HG02970 (cell line): ENCODE measurements at regions not wholly inside any gene's neighbourhood (a gene's known extent, or its start where the extent isn't known, plus 50 kb on each side); places are given as distances from the start of the nearest gene placed in this dataset.
"Not testable (repeated sequence)": the region's sequence is repeated elsewhere in the genome, so short reads cannot be mapped to it uniquely, and the experiment has no call there.

Experiments
- ATAC-seq: cut with Tn5 transposase; IDR thresholded peaks from one replicate; pipeline ENCODE4 v1.9.1; 2021; ENCODE audit warnings: mild to moderate bottlenecking, moderate library complexity, moderate number of reproducible peaks; ENCODE audit not compliant: unreplicated experiment, low FRiP score

DNA sequence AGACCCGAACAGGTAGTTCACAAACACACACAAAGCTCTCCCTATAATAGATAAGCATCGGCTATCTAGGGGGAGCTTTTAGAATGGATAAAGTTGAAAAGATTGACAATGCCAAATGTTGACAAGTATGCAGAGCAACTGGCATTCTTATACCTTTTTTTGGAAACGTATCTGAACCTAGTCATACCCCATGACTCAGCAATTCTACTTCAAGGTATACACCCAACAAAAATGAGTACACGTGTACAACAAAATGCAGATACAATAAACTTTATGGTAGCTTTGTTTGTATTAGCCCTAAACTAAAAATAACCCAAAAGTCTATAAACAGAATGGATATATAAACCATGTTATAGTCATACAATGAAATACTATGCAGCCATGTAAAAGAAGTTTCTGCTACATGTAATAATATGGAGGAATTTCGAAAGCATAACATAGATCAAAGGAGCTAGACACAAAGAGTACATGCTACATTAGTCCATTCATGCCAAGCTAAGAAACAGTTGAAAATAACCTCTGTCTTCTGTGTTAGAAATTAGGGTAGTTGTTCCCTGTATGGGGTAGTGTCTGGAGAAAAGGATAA lies 718.5 kb upstream of the ZNF608 start:
- ATAC-seq, result no peak

DNA sequence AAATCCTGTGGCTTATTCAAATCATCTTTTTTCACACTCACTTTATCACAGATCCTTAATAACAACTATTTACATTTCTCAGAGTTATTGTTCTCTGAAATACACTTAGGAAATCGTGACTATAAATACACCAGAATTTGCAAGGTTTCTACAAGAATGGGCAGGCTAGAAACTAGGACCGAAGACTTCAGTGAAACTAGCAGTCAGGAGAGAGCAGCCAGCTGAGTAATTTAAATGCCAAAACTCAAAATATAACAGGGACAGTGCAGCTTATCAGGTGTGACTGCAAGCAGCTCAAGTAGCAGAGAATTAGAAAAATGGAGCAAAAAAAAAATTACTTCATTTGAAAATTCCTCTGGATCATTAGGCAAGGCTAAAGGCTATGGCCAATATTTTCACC lies 719.3 kb upstream of the ZNF608 start:
- ATAC-seq, result no peak

DNA sequence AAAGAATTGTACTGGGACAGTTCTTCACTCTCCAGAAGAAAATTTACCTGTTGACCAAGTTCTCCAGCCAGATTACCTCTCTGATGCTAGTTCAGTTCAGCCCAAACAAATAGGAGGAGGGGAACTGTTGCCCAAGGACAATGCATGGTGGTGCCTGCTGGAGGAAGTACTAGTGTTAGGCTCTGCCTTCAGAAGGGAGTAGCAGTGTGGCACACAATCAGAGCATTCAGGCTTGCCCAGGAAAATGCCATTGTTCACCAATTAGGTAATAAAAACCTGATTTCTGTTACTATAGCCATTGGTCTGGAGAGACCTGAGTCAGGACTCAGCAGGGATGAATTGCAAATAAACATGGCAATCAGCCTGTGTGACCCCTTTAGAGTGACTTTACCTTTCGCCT lies 720.8 kb upstream of the ZNF608 start:
- ATAC-seq, result no peak

DNA sequence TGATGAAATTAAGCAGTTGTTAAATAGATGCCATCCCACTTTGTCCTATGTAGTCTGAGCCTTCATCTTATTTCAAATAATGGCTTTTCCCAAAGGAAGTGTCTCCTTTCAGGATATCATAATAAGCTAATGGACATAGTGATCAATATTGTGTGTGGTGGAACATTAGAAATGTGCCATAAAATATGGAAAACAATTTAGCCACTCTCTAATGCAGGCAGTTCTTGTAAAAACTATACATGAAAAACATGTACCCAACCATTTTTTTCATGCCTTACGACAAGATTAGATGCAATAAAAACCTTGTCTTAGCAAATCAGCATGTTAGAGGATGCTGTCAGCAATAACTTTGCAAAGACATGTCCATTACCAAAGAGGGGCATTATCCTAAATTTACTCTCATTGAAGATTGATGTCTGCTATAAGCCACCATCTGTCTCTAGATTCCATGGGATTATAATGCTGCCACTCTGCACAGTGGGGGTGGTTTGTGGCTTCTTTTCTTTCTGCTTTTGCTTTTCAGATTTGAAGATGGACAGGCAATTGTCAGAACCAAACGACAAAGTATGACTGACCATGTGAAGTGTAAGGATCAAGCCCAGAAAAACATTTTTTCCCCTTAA lies 724.0 kb upstream of the ZNF608 start:
- ATAC-seq, result no peak

DNA sequence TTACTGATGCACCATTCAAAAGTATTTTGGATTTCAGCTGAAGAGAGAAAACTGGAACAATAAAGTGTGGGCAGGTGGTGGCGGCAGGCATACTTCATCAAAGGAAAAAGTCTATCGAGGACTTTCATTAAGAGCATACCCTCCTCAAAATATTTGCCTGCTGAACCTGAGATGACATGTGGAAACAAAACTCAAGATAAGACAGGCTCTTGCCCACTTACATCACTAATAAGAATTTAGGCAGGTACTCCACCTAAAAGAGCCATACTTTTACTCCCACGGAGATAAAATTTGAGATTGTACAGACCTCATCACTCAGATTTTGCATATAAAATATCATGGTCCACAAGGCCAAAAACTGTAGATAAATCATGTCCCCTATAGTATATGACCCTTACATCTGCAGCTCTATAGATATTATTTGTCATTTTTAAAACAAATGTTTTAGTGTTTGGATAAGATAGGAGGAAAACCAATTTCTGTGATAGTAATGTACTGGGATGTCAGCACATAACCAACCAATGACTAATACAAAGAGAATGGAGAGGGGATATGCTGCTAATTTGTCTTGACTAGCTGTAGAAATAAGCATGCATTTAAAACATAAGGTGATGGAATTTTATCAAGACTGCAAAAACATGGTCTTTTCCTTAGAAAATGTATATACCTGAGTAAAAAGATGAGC lies 730.6 kb upstream of the ZNF608 start:
- ATAC-seq, result no peak

DNA sequence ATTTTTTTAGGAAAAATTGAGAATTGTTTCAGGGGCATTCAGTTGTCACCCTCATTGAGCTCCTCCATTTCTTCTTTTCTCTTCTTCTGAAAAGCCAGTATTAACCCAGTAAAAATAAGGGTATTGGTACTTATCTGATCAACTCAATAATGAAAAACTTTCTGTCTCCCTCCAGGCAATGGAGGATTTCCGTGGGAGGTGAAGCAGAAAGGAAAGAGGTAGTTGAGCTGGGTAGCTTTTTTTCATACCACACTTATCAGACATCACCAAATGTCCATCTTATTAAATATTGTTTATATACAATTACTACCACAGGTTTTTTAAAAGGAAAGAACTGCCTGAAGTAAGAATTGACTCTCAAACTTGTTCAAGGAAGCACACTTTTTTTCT lies 731.1 kb upstream of the ZNF608 start:
- ATAC-seq, result no peak

DNA sequence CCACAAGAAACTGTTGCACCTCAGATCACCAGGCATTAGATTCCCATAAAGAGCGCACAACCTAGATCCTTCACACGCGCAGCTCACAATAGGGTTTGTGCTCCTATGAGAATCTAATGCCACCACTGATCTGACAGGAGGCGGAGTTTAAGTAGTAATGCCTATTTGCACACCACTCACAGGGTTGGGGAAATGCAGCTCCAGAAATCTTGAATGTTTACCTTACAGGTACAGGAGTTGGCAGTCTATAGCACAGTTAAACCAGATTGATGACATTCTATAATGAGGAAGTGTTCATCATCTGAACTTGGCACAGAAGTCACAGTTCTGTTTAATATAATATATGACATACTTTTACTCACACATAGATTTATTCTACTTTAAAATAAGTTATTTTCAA lies 732.2 kb upstream of the ZNF608 start:
- ATAC-seq, result no peak

DNA sequence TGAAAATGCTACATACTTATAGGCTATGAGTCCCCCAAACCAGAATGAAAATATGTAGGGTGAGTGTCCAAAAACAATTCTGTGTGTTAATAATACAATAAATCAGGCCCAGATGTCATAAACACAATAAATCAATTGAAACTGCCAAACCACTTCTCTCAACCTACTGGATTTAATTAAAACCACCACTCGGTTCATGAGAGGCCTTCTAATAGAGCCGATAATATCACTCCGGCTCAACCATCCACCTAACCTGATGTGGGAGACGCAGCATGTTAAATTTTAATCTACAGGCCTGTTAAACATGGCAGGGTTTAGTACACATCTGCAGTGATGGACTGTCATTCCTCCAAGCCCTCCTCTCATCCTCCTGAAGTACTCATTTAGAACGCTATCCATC lies 734.5 kb upstream of the ZNF608 start:
- ATAC-seq, result no peak

DNA sequence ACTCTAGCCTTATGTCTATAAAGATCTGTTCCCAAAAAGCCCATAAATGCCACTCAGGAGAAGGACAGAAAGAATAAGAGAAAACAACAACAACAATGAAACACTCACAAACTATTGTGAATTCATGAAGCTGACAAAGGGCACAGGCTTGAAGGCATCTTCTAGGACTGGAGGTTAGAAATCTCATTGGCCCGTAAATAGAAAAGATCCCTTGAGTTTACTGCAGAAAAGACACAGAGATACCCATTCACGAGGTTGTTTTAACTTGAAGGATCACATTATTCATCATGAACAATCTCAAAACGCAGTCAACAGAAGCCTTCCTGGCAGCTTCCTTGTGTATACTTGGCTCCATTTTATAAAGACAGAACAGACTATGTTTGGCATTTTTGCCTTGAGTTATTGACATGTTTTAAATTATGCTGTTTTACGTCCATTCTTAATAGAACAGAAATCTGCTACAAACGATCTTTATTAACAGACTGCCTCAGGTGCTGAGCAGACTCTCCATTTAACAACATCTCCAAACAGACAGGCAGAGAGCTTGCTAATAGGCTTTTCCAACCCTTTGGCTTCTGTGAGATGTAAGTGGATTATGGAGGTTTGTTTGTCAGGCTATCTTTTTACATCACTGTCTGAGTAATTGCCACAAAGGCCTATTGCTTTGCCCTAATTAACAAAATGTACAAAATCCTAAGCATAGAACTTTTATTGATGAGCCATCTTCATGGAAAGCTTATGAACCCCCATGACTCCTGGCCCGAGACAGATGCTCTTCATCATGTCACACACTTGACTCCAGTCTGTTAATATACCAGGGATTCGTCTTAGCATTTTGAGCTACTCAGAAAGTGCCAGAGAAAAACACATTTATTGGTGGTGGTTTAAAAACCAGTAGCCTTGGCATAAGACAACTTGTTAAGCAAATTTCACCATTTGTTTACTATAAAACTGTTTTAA lies 735.3 kb upstream of the ZNF608 start:
- no peak for ATAC-seq

DNA sequence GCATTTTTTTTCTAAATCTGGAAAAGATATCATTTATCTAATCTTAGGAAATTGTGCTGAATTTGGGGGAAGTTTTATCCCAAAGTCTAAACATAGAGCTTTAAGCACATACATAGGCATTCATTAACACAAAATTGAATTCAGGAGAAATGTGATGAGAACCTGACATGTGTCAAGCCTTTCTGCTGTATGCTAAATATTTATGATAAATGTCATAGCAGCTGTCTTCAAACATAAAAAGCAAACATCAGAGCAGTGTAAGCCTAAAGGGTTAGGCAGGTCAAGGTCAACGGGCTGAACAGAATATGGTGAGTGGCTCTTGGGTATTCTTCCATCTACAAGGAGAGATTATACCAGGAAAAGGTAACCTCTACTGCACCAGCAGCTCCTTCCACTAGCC lies 737.2 kb upstream of the ZNF608 start:
- ATAC-seq, result no peak

DNA sequence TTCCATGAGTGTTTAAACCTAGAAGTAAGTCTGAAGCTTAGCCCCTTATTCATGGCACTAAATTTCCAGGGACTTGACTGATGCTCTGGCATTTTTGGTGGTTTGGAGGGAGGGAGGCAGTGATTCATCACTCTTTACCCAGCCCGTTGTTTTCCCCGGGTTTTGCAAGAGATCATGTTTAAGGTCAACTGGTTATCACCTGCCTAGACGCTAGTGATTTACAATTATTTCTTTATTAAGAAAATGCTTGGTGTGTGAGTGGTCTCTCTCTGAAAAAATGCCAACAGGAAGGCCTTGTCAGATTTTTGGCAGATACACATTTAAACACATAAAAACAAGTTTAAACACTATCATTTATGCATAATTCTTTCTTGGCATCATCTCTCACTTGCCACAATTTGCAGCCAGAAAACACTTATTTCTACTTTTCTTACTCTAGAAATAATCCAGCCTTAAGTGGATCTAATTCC lies 737.9 kb upstream of the ZNF608 start:
- no peak for ATAC-seq

DNA sequence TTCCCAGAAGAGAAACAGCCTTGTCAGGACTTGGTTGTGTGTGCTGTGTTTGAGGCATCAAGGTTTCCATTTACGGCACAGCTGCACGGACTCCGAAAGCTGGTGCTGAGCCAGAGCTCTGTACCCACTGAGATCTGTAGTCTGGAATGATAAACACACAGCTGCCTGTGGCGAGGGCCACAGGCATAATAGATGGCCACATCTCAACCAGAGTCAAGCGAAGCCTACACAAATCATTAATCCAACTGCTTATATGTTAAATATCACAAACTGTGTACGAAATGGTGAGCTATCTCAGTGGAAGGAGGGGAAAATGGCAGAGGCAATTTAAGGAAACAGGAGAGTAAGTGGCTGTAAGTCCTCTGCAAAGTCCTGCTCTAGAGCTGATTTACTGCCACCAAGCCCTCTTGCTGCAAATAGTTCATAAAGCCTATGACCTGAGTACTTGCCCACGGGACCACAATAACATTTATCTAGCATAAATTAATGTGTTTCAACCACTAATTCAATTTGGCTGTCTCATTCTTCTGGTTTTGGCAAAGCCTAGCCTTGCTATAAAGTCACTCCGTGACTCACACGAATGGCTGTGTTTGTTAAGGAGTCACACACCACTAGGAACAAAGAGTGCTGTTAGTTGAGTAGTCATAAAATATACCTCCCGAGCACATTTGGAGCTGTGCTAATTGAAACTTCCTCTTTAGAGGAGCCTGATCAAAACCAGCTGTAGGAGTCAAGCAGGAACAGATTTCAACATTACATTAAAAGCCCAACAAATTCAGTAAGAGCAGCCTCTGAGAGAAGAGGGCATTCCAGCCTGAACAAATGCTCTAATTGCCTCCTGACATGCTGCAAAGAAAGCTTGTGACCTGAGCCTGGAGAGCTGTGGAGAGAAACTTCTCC lies 738.6 kb upstream of the ZNF608 start:
- no peak for ATAC-seq

DNA sequence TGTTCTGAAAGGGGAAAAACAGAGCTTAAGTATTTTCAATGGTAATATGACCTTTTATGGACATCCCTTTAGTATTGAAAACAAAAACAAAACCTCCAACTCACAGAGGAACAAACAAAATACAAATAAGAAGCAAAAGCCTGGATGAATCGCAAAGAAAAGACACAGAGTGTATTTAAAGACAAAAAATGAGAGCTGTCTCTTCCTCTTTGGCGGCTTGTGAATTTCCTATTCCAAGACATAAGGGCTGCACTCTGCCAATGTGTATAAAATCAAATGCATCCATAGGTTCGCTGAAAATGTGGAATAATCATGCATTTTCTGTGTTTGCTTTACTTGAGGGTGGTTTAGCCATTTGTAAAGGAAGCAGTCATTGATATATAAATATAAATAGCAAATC lies 739.3 kb upstream of the ZNF608 start:
- ATAC-seq, result no peak

DNA sequence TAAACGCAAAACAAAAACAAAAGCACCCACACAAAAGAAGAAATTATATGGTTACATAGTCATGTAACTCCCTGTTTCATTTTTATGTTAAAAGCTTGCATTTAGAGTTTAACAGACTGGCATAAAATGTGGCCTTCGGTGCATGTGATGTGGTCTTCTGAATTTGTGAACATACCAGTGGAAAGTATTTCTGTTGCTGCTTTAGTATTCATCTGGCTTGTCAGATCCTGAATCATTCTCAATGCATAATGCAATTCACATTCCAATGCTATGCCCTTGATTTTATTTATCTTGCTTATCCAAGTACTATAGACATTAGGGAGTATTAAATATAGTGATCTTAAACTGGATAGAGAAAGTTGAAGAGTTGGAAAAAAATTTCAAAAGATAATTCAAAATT lies 740.2 kb upstream of the ZNF608 start:
- ATAC-seq, result no peak

DNA sequence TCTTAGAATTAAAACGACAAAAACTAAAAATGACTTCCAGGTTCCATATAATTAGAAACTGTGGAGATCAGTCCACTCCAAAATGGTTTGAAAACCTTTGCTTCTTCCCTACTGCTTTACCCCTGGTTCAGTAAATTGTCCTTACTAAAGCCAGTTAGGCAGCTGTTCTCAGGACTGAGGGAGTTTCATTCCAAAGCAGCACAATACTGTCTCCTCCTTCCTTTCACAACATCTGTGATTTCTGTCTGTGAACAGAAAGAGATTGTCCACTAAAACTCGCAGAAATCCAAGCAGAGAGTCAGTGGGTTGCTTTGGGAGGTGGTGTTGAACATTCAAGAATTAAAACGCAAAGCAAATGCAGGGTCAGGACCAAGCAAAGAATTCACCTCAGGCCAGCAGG lies 740.8 kb upstream of the ZNF608 start:
- no peak for ATAC-seq

DNA sequence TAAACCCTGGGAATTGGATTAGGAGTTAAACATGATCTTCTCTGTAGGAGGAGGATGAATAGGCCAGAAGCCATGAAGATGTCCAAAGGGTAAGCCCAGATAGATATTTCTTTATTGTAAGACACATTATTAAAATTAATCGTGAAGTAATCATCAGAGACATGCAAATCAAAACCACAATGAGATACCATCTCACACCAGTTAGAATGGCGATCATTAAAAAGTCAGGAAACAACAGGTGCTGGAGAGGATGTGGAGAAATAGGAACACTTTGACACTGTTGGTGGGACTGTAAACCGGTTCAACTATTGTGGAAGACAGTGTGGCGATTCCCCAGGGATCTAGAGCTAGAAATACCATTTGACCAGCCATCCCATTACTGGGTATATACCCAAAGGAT lies 741.2 kb upstream of the ZNF608 start:
- not testable (repeated sequence) for ATAC-seq

DNA sequence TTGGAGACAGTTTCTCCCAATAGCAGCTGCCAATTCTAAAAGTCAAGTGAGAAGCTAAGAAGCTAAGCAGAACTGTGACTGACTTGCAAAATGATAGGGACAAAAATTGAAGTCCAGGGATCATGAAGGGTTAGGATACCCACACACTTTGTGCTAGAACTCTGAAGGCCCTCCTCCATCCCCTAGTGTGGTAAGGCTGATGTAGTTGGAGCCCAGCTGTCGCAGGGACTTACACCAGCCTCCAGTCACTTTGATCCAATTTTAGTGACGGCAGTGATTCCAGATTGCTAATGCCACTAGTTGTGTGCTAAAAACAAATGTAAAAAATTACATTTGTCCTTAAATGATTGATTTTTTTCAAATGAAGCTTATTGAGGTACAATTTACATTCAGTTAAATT lies 742.7 kb upstream of the ZNF608 start:
- no peak for ATAC-seq

DNA sequence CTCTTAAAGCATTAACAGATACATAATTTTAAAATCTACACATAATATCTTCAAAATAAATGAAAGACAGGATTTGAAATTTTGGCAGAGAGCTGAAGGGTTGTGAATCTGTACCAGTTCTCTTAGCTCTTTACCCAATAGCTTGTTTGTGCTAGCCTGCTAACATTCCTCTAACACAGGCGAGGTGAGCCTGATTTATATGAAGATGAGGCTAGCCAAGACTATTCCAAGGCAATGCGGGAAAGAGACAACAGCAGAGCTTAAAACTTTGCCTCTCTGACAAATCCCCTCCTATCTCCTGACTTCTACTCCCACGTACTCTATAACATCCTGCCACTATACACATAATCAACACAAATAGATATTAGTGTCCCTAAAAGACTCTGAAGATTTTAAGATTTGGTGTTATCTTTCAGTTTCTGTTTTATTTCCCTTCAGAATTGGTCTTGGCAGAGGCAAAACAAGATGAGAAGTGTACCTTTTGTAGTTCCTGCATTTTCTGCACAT lies 745.6 kb upstream of the ZNF608 start:
- ATAC-seq, result no peak

DNA sequence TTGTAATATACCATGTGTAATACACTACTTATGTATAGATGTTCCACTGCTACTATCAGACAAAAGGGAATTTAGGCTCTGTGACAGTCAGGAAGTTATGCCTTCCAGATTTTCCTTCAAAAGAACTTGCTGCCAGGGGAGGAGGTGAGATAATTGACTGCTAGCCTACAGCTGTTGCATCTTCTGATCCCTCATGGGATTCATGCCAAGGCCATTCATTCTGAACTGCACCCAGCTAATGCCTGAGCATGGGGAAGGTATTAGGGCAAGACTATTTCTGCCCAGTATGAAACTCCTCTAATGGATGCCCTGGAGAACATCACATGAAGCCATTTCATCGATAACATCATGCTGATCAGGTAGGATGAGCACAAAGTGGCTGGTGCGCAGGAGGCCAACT lies 746.5 kb upstream of the ZNF608 start:
- no peak for ATAC-seq

DNA sequence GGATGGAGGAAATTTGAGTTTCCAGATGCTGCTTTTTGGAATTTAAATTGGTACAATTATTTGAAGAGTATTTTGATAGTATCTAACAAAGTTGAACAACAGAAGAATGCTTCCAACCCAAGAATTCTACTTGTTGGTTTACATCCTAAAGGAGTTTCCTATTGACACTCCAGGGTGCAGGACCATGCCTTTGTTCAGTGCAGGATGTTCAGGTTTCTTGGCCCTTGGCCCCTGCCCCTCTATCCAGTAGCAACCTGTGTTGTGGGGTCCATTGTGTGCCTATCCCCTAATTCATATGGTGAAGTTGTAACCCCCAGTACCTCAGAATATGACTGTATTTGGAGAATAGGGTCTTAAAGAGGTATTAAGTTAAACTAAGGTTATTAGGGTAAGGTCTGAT lies 750.0 kb upstream of the ZNF608 start:
- ATAC-seq, result no peak
